Endothelial cell (in vitro differentiated cells): ENCODE measurements at regions not wholly inside any gene's neighbourhood (a gene's known extent, or its start where the extent isn't known, plus 50 kb on each side); places are given as distances from the start of the nearest gene placed in this dataset.

Experiments used
- DNase-seq: peaks from one replicate; pipeline ENCODE4 v3.0.0; 2021; ENCODE audit warnings: low spot score
- H3K27ac Mint-ChIP-seq: one replicate; pipeline ENCODE4 v1.8.0; 2021; ENCODE audit warnings: mixed read lengths, inconsistent platforms; ENCODE audit not compliant: unreplicated experiment
- H3K27me3 Mint-ChIP-seq: one replicate; pipeline ENCODE4 v1.8.0; 2021; ENCODE audit warnings: mild to moderate bottlenecking, moderate library complexity, mixed read lengths, inconsistent platforms; ENCODE audit not compliant: unreplicated experiment
- H3K36me3 Mint-ChIP-seq: one replicate; pipeline ENCODE4 v1.8.0; 2021; ENCODE audit warnings: mild to moderate bottlenecking, low read depth, mixed read lengths, inconsistent platforms; ENCODE audit not compliant: unreplicated experiment
- H3K4me1 Mint-ChIP-seq: one replicate; pipeline ENCODE4 v1.8.0; 2021; ENCODE audit warnings: mild to moderate bottlenecking, mixed read lengths, inconsistent platforms; ENCODE audit not compliant: unreplicated experiment
- H3K4me3 Mint-ChIP-seq: one replicate; pipeline ENCODE4 v1.8.0; 2021; ENCODE audit warnings: mild to moderate bottlenecking, mixed read lengths, inconsistent platforms; ENCODE audit not compliant: unreplicated experiment
- H3K9me3 Mint-ChIP-seq: one replicate; pipeline ENCODE4 v1.8.0; 2021; ENCODE audit warnings: mixed read lengths, inconsistent platforms; ENCODE audit not compliant: unreplicated experiment
- CTCF ChIP-seq: fragments of 200-600 bp; sonication (generic); IDR thresholded peaks from one replicate; pipeline ENCODE4 v1.5.0; 2021; ENCODE audit warnings: antibody characterized with exemption; ENCODE audit not compliant: unreplicated experiment

GRCh38 chr2:121149384-121149783, 135.6 kb downstream of the TFCP2L1 start:
- no peak for TF ChIP-seq CTCF
- no peak for DNase-seq
- Mint-ChIP-seq H3K36me3 (no peaks in the 10 kb centered on the region), H3K4me1 (no peaks in the 10 kb centered on the region), H3K27ac (no peak overlapping the region), H3K4me3 (no peak overlapping the region), H3K27me3 (peaks cover 5% of the 10 kb centered on the region), H3K9me3 (no peaks in the 10 kb centered on the region)

- Mint-ChIP-seq H3K27ac (no peak overlapping the region), H3K36me3 (no peaks in the 10 kb centered on the region), H3K4me3 (no peak overlapping the region), H3K4me1 (no peaks in the 10 kb centered on the region), H3K27me3 (peaks cover 5% of the 10 kb centered on the region), H3K9me3 (no peaks in the 10 kb centered on the region)
- no peak for TF ChIP-seq CTCF
- DNase-seq: no peak
These were observed 134.9 kb downstream of the TFCP2L1 start for GRCh38 chr2:121150126-121150525.

GRCh38 chr2:121150713-121151112, 134.3 kb downstream of the TFCP2L1 start:
- Mint-ChIP-seq H3K27me3 (peaks cover 5% of the 10 kb centered on the region), H3K36me3 (no peaks in the 10 kb centered on the region), H3K9me3 (no peaks in the 10 kb centered on the region), H3K4me1 (no peaks in the 10 kb centered on the region), H3K4me3 (no peak overlapping the region), H3K27ac (no peak overlapping the region)
- TF ChIP-seq CTCF: no peak
- no peak for DNase-seq

- Mint-ChIP-seq H3K27ac (no peak overlapping the region), H3K4me3 (no peak overlapping the region), H3K36me3 (no peaks in the 10 kb centered on the region), H3K9me3 (no peaks in the 10 kb centered on the region), H3K4me1 (no peaks in the 10 kb centered on the region), H3K27me3 (peaks cover 5% of the 10 kb centered on the region)
- DNase-seq: no peak
- TF ChIP-seq CTCF: no peak
These were observed 133.5 kb downstream of the TFCP2L1 start for GRCh38 chr2:121151311-121152109.

- H3K36me3 Mint-ChIP-seq: peaks cover under 1% of the 10 kb centered on the region
- no peak overlapping the region for H3K4me3 Mint-ChIP-seq
- H3K9me3 Mint-ChIP-seq: peaks cover under 1% of the 10 kb centered on the region
- no peak for TF ChIP-seq CTCF
- no peak overlapping the region for H3K27ac Mint-ChIP-seq
- DNase-seq: no peak
- H3K27me3 Mint-ChIP-seq: peaks cover 5% of the 10 kb centered on the region
- no peaks in the 10 kb centered on the region for H3K4me1 Mint-ChIP-seq
These were observed 132.1 kb downstream of the TFCP2L1 start for GRCh38 chr2:121152861-121153260.
